ENCODE measurements at regions not wholly inside any gene's neighbourhood (a gene's known extent, or its start where the extent isn't known, plus 50 kb on each side); places are given as distances from the start of the nearest gene placed in this dataset.
"Not testable (repeated sequence)": the region's sequence is repeated elsewhere in the genome, so short reads cannot be mapped to it uniquely, and the experiment has no call there.

- H3K27ac ChIP-seq; H3K4me3 ChIP-seq; H3K36me3 ChIP-seq; H3K4me1 ChIP-seq; DNase-seq; intact Hi-C loops (cut with DNase I; ENCODE audit: low total_unique reads); H3K27me3 ChIP-seq: not testable (repeated sequence)
- WGBS, 5 donors: 63 to 68% (median 67%) methylated on average over 6 to 7 of the region's 7 CpGs
- peaks cover 0 to 34% (median 4%) of the 10 kb centered on the region in 4 donors for H3K9me3 ChIP-seq
Measured at GRCh38 chr14:19162034-19162706, 194.9 kb downstream of the POTEM start.

GRCh38 chr14:19162920-19163319 is 195.7 kb downstream of the POTEM start:
- H3K27me3 ChIP-seq; DNase-seq; H3K27ac ChIP-seq; H3K4me3 ChIP-seq; intact Hi-C loops (cut with DNase I; ENCODE audit: low total_unique reads); H3K36me3 ChIP-seq; H3K4me1 ChIP-seq: not testable (repeated sequence)
- WGBS, 5 donors: 20 to 75% (median 69%) methylated on average over 1 to 2 of the region's 3 CpGs; no CpG with 5 or more reads in 1 of the 5 donors
- H3K9me3 ChIP-seq: peaks cover 0 to 41% (median 9%) of the 10 kb centered on the region in 4 donors

GRCh38 chr14:19163891-19164290 is 196.7 kb downstream of the POTEM start:
- H3K36me3 ChIP-seq; H3K27me3 ChIP-seq; H3K4me1 ChIP-seq; intact Hi-C loops (cut with DNase I; ENCODE audit: low total_unique reads); H3K4me3 ChIP-seq; DNase-seq; H3K27ac ChIP-seq: not testable (repeated sequence)
- H3K9me3 ChIP-seq: peaks cover 0 to 44% (median 13%) of the 10 kb centered on the region in 4 donors
- WGBS, 5 donors: 51 to 64% (median 61%) methylated on average over 2 of the region's 2 CpGs

- intact Hi-C loops (cut with DNase I; ENCODE audit: low total_unique reads); H3K4me1 ChIP-seq; DNase-seq; H3K36me3 ChIP-seq; H3K27me3 ChIP-seq; H3K27ac ChIP-seq; H3K4me3 ChIP-seq: not testable (repeated sequence)
- peaks cover 0 to 48% (median 14%) of the 10 kb centered on the region in 4 donors for H3K9me3 ChIP-seq
- no CpG with 5 or more reads among the region's 1 CpG for WGBS, 5 donors
Measured at GRCh38 chr14:19164426-19164825, 197.2 kb downstream of the POTEM start.

GRCh38 chr14:19166056-19166455 is 198.8 kb downstream of the POTEM start:
- WGBS, 5 donors: 81 to 100% (median 87%) methylated on average over 2 to 3 of the region's 3 CpGs; no CpG with 5 or more reads in 1 of the 5 donors
- H3K4me1 ChIP-seq; intact Hi-C loops (cut with DNase I; ENCODE audit: low total_unique reads); H3K27me3 ChIP-seq; H3K4me3 ChIP-seq; DNase-seq; H3K36me3 ChIP-seq; H3K27ac ChIP-seq: not testable (repeated sequence)
- H3K9me3 ChIP-seq: peaks cover 0 to 52% (median 14%) of the 10 kb centered on the region in 4 donors

GRCh38 chr14:19167454-19168190 is 200.4 kb downstream of the POTEM start:
- H3K4me1 ChIP-seq; H3K36me3 ChIP-seq; intact Hi-C loops (cut with DNase I; ENCODE audit: low total_unique reads); H3K27me3 ChIP-seq; DNase-seq; H3K4me3 ChIP-seq; H3K27ac ChIP-seq: not testable (repeated sequence)
- WGBS, 5 donors: 79 to 97% (median 84%) methylated on average over 7 to 8 of the region's 8 CpGs
- peaks cover 0 to 37% (median 10%) of the 10 kb centered on the region in 4 donors for H3K9me3 ChIP-seq

GRCh38 chr14:19168261-19168660 is 201.0 kb downstream of the POTEM start:
- WGBS, 5 donors: 88 to 98% (median 91%) methylated on average over 6 to 7 of the region's 7 CpGs
- intact Hi-C loops (cut with DNase I; ENCODE audit: low total_unique reads); H3K4me3 ChIP-seq; H3K4me1 ChIP-seq; H3K27ac ChIP-seq; DNase-seq; H3K36me3 ChIP-seq; H3K27me3 ChIP-seq: not testable (repeated sequence)
- peaks cover 0 to 44% (median 10%) of the 10 kb centered on the region in 4 donors for H3K9me3 ChIP-seq

GRCh38 chr14:19169561-19170362 is 202.5 kb downstream of the POTEM start:
- H3K27me3 ChIP-seq; H3K36me3 ChIP-seq; H3K4me1 ChIP-seq; DNase-seq; intact Hi-C loops (cut with DNase I; ENCODE audit: low total_unique reads); H3K4me3 ChIP-seq; H3K27ac ChIP-seq: not testable (repeated sequence)
- peaks cover 0 to 35% (median 10%) of the 10 kb centered on the region in 4 donors for H3K9me3 ChIP-seq
- WGBS, 5 donors: 71 to 87% (median 82%) methylated on average over 5 to 7 of the region's 7 CpGs

GRCh38 chr14:19172745-19173144 is 205.5 kb downstream of the POTEM start:
- H3K4me1 ChIP-seq; H3K36me3 ChIP-seq; intact Hi-C loops (cut with DNase I; ENCODE audit: low total_unique reads); H3K27me3 ChIP-seq; H3K4me3 ChIP-seq; H3K27ac ChIP-seq; DNase-seq: not testable (repeated sequence)
- peaks cover 0 to 25% (median 5%) of the 10 kb centered on the region in 4 donors for H3K9me3 ChIP-seq

- H3K27me3 ChIP-seq; intact Hi-C loops (cut with DNase I; ENCODE audit: low total_unique reads); DNase-seq; H3K4me1 ChIP-seq; H3K27ac ChIP-seq; H3K36me3 ChIP-seq; H3K4me3 ChIP-seq: not testable (repeated sequence)
- WGBS, 5 donors: 71 to 88% (median 81%) methylated on average over 2 to 3 of the region's 3 CpGs
- peaks cover 0 to 21% (median 3%) of the 10 kb centered on the region in 4 donors for H3K9me3 ChIP-seq
Measured at GRCh38 chr14:19173188-19173587, 206.0 kb downstream of the POTEM start.

GRCh38 chr14:19177435-19177834 is 210.2 kb downstream of the POTEM start:
- intact Hi-C loops (cut with DNase I; ENCODE audit: low total_unique reads); H3K4me1 ChIP-seq; H3K4me3 ChIP-seq; H3K9me3 ChIP-seq; DNase-seq; H3K36me3 ChIP-seq; H3K27ac ChIP-seq; H3K27me3 ChIP-seq: not testable (repeated sequence)
- 40 to 79% (median 53%) methylated on average over 1 to 5 of the region's 6 CpGs; no CpG with 5 or more reads in 1 of the 5 donors for WGBS, 5 donors
